Skeletal muscle cell (primary cell): ENCODE measurements at regions not wholly inside any gene's neighbourhood (a gene's known extent, or its start where the extent isn't known, plus 50 kb on each side); places are given as distances from the start of the nearest gene placed in this dataset.

Source experiments
- DNase-seq: peaks from one replicate; pipeline ENCODE4 v3.0.0-alpha.2; 2010; ENCODE audit warnings: low read depth
- H3K4me3 ChIP-seq: 2 replicates; pipeline ENCODE4 v1.5.1; 2011; ENCODE audit warnings: low read depth, mild to moderate bottlenecking, control low read depth, low read length, moderate library complexity

DNA sequence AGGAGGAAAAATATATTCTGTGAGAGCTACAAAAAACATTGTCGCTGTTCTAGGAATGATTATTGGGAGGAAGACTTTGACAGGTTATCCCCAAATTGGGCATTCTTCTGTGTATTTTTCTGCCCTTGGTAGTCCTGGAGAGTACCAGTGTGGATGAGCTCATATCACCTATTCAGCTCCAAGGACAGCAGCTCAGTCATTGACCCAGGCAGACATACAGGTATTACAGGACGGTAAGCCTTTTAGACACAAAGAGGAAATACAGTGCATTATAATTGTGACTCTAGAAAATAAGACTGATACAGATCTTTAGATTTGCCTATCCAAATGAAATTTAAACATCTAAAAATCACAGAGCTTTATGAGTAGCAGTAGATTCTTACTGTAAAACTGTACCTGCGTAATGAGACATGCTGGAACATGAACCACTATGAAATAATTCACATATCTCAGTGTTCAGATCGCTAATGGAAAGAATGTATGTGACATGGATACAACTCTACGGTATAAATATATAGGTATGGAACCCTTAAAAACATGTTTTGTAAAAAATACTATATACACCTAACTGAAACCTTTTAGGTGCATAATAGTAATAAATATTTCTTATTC is 56.0 kb downstream of the PLK2 start:
- no peak overlapping the region for H3K4me3 ChIP-seq
- no peak for DNase-seq

DNA sequence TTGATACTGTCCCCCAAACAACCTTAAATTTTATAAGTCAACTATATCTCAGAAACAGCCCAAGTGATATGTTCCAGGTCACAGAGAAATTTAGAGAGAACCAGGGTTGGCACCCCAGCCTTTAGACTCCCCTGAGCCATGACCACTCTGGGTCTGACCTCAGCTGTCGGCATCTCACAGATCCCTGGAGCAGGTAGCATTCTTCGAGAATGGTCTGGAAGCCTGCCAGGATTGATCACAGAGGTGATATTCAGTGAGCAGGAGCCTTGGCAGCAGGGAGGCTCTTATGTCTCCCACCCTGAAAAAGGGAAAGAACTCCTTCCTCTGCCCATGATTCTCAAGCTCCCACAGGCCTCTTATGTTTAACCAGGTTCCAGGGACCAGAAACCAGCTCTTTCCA is 58.2 kb downstream of the PLK2 start:
- DNase-seq, result no peak

DNA sequence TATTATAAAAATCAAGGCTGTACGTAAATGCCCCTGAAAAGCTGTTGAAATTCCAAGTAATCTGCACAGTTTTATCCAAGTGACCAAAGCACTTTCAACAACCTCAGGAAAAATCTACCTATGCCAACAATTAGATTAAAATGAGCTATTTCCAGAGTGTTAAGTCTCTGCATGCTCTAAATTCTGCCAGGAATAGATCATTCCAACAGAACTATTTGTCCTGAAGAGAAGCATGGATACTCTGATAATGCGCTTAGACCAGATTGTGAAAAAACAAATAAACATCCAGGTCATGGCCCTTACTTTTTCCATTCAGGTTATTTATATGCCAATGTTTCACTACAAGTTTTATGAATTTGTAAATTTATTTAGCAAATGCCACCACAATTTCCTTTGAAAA is 59.1 kb downstream of the PLK2 start:
- no peak overlapping the region for H3K4me3 ChIP-seq
- DNase-seq, result no peak

More for the DNA sequence above, 58.2 kb downstream of the PLK2 start:
- no peak overlapping the region for H3K4me3 ChIP-seq

DNA sequence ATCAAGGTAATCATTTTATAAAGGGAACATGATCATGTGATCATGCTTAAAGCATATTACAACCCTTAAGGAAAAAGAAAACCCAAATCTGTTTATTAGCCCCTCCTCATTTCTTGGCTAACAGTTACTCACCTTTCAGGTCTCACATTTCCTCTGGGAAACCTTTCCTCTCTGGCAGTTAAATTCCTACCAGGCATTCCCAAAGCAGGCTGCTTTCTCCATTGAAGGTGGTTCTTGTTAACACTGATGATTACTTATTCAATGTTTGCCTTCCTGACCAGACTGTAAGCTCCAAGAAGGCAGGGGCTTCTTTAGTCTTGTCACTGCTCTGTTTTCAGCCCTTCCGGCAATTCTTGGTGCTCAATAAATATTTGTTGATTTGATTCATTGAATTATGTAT is 59.9 kb downstream of the PLK2 start:
- H3K4me3 ChIP-seq, result no peak overlapping the region
- no peak for DNase-seq

DNA sequence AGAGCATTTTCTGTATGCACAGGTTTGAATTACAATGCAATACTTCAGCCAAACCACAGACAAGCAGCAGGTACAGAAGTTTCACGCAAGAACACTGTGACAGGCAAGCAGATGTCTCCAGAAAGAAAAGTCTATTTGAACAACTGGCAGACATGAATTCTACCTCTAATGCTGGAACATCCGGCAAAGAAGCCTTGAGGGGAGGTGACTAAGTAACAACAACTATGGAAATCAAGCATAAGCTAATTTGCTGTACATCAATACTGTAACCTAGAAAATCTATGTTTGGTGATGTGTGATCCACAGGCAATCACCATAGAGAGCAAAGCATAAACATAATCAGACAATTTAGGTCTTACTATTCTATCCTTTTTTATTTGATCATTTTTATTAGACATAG is 65.5 kb downstream of the PLK2 start:
- H3K4me3 ChIP-seq, result no peak overlapping the region
- no peak for DNase-seq

DNA sequence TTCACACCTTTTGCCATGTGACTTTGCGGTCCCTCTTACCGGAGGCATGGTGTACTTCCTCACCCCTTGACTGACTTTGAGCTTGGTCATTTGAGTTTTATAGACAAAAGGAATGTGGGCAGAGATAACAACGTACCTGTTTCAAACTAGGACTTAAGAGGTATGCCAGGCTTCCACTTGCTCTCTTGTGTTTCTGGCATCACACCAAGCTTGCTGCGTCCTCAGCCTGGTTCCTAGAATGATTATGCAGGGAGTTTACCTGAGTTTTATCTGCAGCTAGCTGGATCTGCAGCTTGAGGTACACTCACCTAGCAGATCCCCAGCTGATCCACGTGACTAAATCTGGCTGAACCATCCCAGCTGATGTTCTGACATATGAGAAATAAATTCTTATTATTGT is 66.2 kb downstream of the PLK2 start:
- H3K4me3 ChIP-seq, result no peak overlapping the region
- no peak for DNase-seq

DNA sequence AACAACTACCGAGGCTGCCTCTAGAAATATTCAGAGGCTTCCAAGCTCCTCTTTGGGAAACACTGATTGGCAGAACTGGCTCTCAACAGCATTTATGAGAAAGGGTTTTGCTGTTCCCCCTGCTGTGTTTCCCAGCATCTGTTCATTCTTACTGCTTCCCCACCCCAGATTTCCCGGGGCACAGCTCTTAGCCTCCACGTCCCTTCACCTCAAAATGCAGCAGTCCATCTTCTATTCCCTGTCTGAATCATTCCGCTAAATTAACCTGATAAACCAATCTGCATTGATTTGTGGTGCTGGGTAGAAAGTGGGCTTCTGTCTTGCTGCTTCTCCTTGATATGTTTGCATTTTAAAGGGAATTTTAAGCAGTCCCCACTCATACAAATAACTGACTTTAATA is 67.4 kb downstream of the PLK2 start:
- no peak for DNase-seq
- H3K4me3 ChIP-seq, result no peak overlapping the region

DNA sequence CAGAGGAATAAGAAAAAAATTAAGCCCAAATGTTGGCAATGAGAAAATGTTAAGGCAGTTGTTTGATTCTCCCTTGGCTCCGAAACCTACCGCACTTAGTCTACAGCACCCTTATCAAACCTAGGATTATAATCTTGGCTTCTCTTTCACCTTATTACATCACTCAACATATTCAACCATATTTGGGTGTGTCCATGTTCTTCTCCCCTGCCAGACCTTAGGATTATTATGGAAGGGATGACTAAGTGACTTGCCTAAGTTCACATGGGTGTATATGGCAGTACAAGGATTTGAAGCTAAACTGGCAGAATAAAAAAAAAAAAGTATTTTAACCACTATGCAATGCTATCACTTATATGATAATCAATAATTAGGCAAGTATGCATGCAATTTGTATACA is 76.4 kb downstream of the PLK2 start:
- no peak overlapping the region for H3K4me3 ChIP-seq
- DNase-seq, result no peak

DNA sequence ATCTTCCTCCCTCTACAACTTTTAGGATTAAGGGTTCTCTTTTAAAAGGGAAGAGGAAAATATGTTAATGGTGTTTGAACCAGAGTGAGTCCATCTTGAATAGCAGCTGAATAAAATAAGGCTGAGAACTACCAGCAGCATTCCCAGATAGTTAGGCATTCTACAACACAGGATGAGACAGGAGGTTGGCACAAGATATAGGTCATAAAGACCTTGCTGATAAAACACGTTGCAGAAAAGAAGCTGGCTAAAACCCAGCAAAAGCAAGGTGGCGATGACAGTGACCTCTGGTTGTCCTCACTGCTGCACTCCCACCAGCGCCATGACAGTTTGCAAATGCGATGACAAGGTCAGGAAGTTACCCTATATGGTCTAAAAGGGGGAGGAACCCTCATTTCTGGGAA is 77.8 kb downstream of the PLK2 start:
- no peak for DNase-seq
- H3K4me3 ChIP-seq, result no peak overlapping the region

DNA sequence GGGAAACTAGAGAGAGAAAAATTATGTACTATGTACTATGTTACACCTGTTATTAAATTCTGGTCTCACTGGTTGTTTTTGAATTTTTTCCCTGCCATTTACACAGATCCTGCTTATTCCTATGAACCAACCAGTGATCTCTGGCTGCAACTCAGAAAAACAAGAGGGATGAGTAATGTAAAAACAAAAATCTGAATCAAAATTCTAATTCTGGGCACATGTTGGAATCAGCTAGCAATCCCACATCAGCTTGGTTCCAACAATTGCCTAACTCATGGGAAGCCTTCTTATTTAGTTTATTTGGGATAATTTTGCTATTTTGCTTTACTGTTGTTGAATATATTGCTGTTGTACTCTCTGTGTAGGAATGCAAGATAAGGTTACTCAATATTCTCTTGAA is 78.3 kb downstream of the PLK2 start:
- DNase-seq, result no peak
- no peak overlapping the region for H3K4me3 ChIP-seq

DNA sequence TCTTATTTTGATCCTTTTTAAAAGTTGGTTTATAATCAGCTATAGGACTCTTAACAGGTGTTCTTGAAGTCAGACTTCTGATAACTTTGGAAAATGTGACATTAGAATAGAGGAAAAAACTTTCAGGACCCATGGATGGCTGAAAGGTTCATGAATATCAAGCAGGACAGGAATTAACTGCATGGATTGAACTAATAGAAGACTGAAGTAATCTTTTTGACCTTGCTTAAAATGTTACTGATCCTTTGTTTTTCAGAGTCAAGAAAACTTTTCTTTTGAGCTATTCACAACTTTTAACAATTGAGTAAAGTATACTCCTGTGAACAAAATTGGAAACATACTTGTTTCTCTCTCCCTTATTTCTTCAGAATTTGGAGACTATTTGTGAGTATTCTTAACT is 79.2 kb downstream of the PLK2 start:
- H3K4me3 ChIP-seq, result no peak overlapping the region
- no peak for DNase-seq

DNA sequence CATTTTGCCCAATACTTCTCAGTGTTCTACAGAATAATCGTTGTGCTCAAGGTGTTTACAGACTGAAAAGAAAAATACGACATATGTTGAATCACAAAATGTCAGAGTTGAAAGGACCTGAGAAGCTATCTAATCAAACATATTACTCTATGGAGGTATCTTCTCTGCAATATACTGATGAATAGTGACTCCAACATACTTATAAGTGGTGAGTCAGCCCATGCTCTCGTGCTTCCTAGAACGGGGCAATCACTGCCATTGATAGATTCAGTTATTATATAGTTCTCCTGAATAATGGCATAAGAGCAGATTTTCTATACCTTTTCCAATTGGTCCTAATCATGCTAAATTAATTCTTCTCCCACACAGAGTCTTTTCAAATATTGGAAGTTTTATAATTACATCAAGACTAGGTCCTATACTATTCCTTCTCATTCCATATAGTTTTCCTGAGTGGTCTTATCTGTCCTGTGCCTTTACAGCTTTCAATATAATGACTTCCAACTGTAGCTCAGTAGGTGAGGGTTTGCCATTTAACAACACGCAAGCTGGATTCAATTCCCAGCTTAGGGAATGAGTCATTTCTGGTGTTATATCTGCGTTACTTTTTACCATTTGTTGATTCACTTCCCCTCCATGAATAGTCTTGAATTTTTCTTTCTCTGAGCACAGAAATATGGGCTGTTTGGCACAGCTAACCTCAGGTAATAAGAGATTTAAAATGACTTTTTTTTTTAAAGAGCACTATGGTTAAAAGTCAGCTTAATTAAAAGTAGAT is 81.1 kb downstream of the PLK2 start:
- H3K4me3 ChIP-seq, result no peak overlapping the region
- no peak for DNase-seq

DNA sequence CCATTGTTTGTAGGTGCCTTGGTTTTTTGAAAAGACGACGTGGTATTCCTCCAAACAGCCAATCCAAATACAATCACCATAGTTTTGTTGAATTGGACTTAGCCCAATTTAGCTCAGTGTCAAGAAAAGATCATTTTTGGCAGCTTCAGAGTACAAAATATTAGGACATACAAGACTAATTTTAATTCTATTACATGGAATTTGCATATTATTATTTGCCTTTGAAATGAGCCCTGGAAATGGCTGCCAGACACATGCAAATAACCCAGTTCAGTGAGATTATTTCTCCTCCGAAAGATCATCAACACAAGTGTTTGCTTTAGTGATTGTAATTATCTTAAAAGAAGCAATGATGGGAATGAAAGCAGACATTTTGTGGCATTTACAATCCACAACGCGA is 89.3 kb downstream of the PLK2 start:
- no peak for DNase-seq
- H3K4me3 ChIP-seq, result no peak overlapping the region

DNA sequence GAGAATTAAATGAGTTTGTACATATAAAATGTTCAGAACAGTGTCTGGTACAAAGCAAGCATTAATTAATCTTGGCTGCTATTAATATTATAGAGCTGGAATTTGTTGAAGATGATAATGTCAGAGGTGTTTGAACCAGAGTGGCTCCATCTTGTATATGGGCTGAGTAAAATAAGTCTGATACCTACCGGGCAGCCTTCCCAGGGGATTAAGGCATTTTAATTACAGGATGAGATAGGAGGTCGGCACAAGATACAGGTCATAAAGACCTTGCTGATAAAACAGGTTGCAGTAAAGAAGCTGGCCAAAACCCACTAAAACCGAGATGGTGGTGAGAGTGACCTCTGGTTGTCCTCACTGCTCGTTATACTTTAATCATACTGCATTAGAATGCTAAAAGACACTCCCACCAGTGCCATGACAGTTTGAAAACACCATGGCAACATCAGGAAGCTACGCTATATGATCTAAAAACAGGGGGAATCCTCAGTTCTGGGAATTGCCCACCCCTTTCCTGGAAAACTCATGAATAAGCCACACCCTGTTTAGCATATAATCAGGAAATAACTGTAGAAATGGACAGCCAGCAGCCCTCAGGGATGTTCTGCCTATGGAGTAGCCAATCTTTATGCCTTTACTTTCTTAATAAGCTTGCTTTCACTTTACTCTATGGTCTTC is 90.2 kb downstream of the PLK2 start:
- no peak for DNase-seq
- H3K4me3 ChIP-seq, result no peak overlapping the region

DNA sequence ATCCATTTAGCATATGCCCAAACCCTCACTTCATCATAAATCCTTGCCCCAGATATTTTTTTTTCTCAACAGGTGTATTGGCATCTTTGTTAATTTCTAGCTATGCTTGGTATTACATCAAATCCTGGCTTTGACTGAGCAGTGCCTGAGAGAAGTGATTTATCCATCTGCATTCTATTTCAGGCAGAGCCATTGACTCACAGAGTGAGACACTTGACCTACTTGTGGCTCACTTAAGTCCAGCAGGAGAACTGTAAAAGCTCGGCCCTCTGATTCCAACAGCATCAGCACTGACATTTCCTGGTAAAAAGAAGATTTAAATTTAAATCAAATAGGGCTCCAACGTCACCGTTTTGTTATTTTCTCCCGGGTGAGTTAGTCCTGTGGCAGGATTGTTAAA is 93.4 kb downstream of the PLK2 start:
- peak; percentile 10 for DNase-seq
- no peak overlapping the region for H3K4me3 ChIP-seq

DNA sequence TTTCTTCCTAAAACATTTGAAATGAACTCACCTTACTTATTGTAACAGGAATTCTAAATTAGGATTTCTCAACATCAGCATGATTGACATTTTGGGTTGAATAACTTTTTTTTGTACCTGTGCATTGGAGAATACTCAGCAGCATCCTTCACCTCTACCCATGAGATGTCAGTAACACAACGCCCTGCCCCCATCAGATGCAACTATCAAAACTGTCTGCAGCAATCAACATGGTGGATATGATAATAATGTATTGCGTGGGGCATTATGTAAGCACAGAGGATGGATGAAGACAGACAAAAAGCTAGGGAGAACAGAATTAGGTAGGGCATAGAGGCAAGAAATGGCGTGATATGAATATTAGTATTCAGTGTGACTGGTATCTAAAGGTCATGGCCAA is 94.1 kb downstream of the PLK2 start:
- H3K4me3 ChIP-seq, result no peak overlapping the region
- DNase-seq, result no peak

DNA sequence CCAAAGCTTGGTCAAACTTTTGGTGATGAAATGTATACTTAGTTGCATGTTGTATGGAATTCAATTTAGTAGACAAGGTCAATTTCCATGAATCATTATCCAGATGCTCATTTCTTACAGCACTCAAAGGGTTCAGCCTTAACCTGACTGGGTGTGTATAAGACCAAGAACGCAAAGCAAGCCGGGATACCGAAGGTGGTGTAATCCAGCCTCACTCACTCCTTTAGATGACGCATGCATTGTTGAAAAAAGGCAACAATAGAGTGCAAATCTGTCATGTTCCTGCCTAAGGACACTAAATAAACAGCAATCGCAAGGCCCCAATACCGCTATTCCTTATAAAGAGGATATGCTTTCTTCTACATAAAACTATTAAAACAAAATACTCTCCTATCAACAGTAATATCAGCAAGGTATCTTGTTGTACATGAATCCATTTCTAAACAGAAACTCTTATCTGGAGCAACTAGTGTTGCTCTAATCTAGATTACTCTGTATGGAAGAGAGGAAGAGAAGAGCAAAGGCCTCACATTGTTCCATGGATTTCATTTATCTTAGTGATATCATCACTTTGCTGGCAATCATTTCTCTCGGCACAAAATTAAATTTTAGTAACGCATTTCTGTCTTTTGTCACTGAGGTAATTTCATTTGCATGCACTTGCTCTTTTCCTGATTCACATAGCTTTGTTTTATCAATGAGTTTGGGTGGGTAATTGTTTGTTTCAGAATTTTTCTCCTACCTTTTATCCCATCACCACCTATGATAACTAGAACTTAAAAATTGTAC is 96.2 kb downstream of the PLK2 start:
- H3K4me3 ChIP-seq, result no peak overlapping the region
- peak; percentile 3 for DNase-seq

DNA sequence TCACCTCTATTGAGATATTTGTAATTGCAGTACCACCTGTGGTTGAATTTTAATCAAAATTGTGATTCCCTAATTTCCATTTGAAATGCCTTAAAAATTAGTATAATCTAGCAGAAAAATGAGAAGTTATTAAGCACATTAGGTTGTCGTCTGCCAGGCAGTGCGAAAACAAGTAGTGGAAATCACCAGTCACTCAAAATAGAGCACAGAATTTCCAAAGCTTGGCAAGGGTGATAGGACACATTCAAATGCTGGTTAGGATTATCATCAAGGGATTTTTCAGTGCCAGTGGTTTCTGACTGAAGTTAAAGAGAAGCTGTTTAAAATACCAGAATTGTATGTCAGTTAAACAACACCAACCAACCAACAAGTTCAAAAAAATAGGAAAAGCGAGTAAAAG is 97.8 kb downstream of the PLK2 start:
- DNase-seq, result no peak
- H3K4me3 ChIP-seq, result no peak overlapping the region

DNA sequence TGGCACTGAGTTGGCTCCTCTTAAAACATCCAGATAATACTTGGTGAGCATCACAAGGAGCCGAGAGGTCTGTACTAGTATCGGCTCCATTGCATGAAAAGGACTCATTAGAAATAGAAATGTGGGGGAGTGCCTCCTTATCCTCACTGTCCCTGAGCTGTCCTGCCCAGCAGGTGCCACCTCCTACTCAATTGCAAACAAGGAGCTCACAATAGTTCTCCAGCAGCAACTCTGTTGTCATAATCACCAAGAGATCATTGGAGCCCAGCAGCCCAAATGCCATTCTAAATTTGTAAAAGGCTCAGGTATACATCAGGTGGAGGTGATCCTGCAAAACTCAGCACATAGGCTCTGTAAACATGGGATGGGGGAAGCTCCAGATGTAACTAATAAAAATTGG is 99.1 kb downstream of the PLK2 start:
- DNase-seq, result no peak

DNA sequence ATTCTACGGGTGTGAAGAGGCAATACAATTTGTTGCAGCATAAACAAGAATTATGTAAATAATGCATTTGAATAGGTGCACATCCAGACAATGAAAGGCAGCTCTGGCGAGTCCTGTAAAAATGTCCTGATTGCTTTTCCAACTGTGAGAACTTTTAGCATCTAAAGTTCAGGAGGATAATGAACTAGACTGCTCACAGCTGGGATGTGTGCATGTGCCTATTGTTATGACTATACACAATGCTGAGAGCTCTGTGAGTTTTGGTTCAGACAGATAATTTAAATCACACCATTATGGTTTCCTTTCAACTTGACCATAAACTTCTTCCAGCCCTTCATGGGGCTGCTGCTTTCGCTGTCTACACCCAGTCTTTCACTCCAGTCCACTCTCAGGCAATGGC is 99.9 kb downstream of the PLK2 start:
- H3K4me3 ChIP-seq, result no peak overlapping the region
- no peak for DNase-seq

More for the DNA sequence above, 99.1 kb downstream of the PLK2 start:
- H3K4me3 ChIP-seq, result no peak overlapping the region
